ENCODE measurements at regions not wholly inside any gene's neighbourhood (a gene's known extent, or its start where the extent isn't known, plus 50 kb on each side); places are given as distances from the start of the nearest gene placed in this dataset.

GRCh38 chr4:18961879-18962278, 940.3 kb upstream of the LCORL start:
- Histone ChIP-seq H3K36me3 (no peaks in the 10 kb centered on the region), H3K4me1 (no peaks in the 10 kb centered on the region), H3K27me3 (no peaks in the 10 kb centered on the region), H3K4me3 (no peak overlapping the region), H3K27ac (no peak overlapping the region), H3K9me3 (no peaks in the 10 kb centered on the region)
- no peak for DNase-seq
- TF ChIP-seq EP300 (IDR thresholded peaks at IDR 0.05), result no peak
- TF ChIP-seq, protein P1, sequence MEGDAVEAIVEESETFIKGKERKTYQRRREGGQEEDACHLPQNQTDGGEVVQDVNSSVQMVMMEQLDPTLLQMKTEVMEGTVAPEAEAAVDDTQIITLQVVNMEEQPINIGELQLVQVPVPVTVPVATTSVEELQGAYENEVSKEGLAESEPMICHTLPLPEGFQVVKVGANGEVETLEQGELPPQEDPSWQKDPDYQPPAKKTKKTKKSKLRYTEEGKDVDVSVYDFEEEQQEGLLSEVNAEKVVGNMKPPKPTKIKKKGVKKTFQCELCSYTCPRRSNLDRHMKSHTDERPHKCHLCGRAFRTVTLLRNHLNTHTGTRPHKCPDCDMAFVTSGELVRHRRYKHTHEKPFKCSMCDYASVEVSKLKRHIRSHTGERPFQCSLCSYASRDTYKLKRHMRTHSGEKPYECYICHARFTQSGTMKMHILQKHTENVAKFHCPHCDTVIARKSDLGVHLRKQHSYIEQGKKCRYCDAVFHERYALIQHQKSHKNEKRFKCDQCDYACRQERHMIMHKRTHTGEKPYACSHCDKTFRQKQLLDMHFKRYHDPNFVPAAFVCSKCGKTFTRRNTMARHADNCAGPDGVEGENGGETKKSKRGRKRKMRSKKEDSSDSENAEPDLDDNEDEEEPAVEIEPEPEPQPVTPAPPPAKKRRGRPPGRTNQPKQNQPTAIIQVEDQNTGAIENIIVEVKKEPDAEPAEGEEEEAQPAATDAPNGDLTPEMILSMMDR (IDR thresholded peaks at IDR 0.05), result no peak
- TF ChIP-seq POLR2A (IDR thresholded peaks at IDR 0.05), result no peak
- no peak for ATAC-seq (ENCODE audit: low FRiP score in 2 of 2)

DNA sequence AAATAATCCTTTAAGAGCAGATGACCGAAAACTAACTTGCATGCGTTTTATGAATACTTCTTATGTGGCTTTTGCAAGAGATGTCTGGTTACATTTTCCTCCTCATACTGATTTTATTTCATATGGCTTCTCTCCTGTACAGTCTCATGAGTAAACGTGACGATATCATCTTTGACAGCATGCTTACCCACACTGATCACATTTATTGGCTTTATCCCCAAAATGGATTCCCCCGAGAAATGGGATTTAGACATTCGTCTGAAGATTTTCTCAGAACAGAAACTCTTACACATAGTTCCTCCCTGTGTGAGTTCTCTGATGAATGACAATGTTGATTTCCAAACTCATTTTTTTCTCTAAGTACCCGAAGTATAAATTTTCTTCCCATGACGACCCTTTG, 939.7 kb upstream of the LCORL start:
- no peaks in the 10 kb centered on the region for H3K9me3 ChIP-seq
- H3K27ac ChIP-seq, result no peak overlapping the region
- no peak for DNase-seq
- TF ChIP-seq POLR2AphosphoS5 (IDR thresholded peaks at IDR 0.05), result no peak
- WGBS, 2 donors, result 82 to 83% methylated on average over 8 of the region's 8 CpGs
- no peaks in the 10 kb centered on the region for H3K36me3 ChIP-seq
- no peak for ATAC-seq (ENCODE audit: low FRiP score in 2 of 2)
- H3K4me3 ChIP-seq, result no peak overlapping the region
- no peaks in the 10 kb centered on the region for H3K27me3 ChIP-seq
- no peaks in the 10 kb centered on the region for H3K4me1 ChIP-seq

DNA sequence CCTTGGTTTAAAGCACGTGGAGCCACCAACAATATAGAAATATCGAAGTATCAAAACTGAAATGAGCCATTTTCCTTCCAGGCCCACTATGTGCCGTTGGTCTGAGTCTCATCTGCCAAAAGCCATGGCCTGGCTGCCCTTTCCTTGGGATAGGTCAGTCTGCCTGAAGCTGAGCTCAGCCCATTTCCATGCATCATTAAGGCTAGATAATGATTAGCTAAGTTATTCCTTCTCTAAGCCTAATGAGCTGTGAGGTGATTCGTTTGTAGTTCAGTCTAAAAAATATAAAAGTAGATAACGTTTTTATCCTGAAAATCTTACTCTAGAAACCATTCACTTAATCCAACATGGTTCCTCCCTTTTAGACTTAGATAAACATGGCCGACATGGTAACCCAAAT, 936.2 kb upstream of the LCORL start:
- no peak overlapping the region for H3K4me3 ChIP-seq
- DNase-seq (no peak), ATAC-seq (ENCODE audit: low FRiP score in 2 of 2) (no peak)
- no peaks in the 10 kb centered on the region for H3K27me3 ChIP-seq
- TF ChIP-seq POLR2AphosphoS5 (IDR thresholded peaks at IDR 0.05) (no peak), EP300 (IDR thresholded peaks at IDR 0.05) (no peak), POLR2A (IDR thresholded peaks at IDR 0.05) (no peak)
- TF ChIP-seq, protein P1 (IDR thresholded peaks at IDR 0.05), result no peak
- H3K27ac ChIP-seq, result no peak overlapping the region
- no peaks in the 10 kb centered on the region for H3K4me1 ChIP-seq
- no peaks in the 10 kb centered on the region for H3K9me3 ChIP-seq
- H3K36me3 ChIP-seq, result no peaks in the 10 kb centered on the region
- WGBS, 2 donors, result 61 to 65% methylated on average over 6 of the region's 6 CpGs

DNA sequence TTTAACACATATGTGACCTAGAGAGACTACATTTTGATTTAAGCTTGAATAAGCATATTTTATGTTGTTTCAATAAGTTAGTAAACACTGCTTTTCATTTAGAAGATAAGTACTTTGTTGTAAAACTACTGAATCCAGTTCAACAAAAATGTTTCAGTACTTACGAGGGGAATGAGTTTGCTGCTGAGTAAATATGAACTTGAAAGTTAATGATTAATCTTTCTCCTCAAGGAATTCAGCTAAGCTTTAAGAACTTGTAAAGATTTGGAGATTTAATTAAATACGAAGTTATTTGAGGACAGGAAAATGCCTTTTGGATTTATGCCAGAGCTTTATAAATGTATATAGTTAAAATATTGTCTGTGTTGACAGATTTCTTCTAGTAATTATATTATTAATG, 933.0 kb upstream of the LCORL start:
- 39 to 47% methylated on average over 2 of the region's 2 CpGs for WGBS, 2 donors
- no peak for ATAC-seq (ENCODE audit: low FRiP score in 2 of 2)

GRCh38 chr4:18953613-18954012, 932.1 kb upstream of the LCORL start:
- Histone ChIP-seq H3K27ac (no peak overlapping the region), H3K36me3 (no peaks in the 10 kb centered on the region), H3K4me3 (no peak overlapping the region), H3K9me3 (no peaks in the 10 kb centered on the region), H3K4me1 (no peaks in the 10 kb centered on the region), H3K27me3 (no peaks in the 10 kb centered on the region)
- no peak for DNase-seq
- TF ChIP-seq EP300 (IDR thresholded peaks at IDR 0.05), result no peak
- no peak for TF ChIP-seq POLR2AphosphoS5 (IDR thresholded peaks at IDR 0.05)
- TF ChIP-seq POLR2A (IDR thresholded peaks at IDR 0.05), result no peak
- TF ChIP-seq, protein P1 (IDR thresholded peaks at IDR 0.05), result no peak
- ATAC-seq (ENCODE audit: low FRiP score in 2 of 2), result no peak

More for the DNA sequence above, 933.0 kb upstream of the LCORL start:
- no peak overlapping the region for H3K27ac ChIP-seq
- no peak for DNase-seq
- no peaks in the 10 kb centered on the region for H3K4me1 ChIP-seq
- no peaks in the 10 kb centered on the region for H3K36me3 ChIP-seq
- TF ChIP-seq EP300 (IDR thresholded peaks at IDR 0.05) (no peak), POLR2A (IDR thresholded peaks at IDR 0.05) (no peak), POLR2AphosphoS5 (IDR thresholded peaks at IDR 0.05) (no peak)
- TF ChIP-seq, protein P1 (IDR thresholded peaks at IDR 0.05), result no peak
- H3K4me3 ChIP-seq, result no peak overlapping the region
- no peaks in the 10 kb centered on the region for H3K9me3 ChIP-seq
- H3K27me3 ChIP-seq, result no peaks in the 10 kb centered on the region
